ENCODE measurements at regions not wholly inside any gene's neighbourhood (a gene's known extent, or its start where the extent isn't known, plus 50 kb on each side); places are given as distances from the start of the nearest gene placed in this dataset.

GRCh38 chr14:40318211-40318719 lies 886.0 kb upstream of the FBXO33 start:
- Mint-ChIP-seq H3K9me3 (peaks cover 23% of the 10 kb centered on the region), H3K4me1 (ENCODE audit: low read depth) (no peaks in the 10 kb centered on the region), H3K36me3 (ENCODE audit: low read depth) (no peaks in the 10 kb centered on the region), H3K4me3 (no peak overlapping the region), H3K27me3 (ENCODE audit: low read depth) (no peaks in the 10 kb centered on the region), H3K27ac (no peak overlapping the region)
- no peak for DNase-seq (ENCODE audit: low spot score)

DNA sequence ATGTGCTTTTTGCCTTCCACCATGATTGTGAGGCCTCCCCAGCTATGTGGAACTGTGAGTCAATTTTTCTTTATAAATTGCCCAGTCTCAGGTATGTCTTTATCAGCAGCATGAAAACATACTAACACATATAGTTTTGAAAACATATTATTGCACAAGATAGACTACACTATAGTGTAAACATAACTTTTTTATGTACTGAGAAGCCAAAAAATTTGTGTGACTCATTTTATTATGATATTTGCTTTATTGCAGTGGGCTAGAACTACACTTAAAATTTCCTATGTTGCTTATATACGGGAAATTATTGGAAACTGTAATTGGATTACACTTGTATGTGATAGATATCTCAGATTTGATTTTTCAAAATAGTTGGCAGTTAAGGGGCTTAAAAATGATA lies 885.5 kb upstream of the FBXO33 start:
- no peaks in the 10 kb centered on the region for H3K4me1 Mint-ChIP-seq (ENCODE audit: low read depth)

GRCh38 chr14:40312296-40312695 lies 880.1 kb upstream of the FBXO33 start:
- Mint-ChIP-seq H3K36me3 (ENCODE audit: low read depth) (no peaks in the 10 kb centered on the region), H3K27ac (no peak overlapping the region), H3K27me3 (ENCODE audit: low read depth) (no peaks in the 10 kb centered on the region), H3K4me3 (no peak overlapping the region), H3K9me3 (peaks cover 20% of the 10 kb centered on the region), H3K4me1 (ENCODE audit: low read depth) (no peaks in the 10 kb centered on the region)
- DNase-seq (ENCODE audit: low spot score) = no peak

More for the DNA sequence above, 885.5 kb upstream of the FBXO33 start:
- Mint-ChIP-seq H3K9me3 (peaks cover 23% of the 10 kb centered on the region), H3K4me3 (no peak overlapping the region), H3K27ac (no peak overlapping the region), H3K27me3 (ENCODE audit: low read depth) (no peaks in the 10 kb centered on the region), H3K36me3 (ENCODE audit: low read depth) (no peaks in the 10 kb centered on the region)
- no peak for DNase-seq (ENCODE audit: low spot score)

DNA sequence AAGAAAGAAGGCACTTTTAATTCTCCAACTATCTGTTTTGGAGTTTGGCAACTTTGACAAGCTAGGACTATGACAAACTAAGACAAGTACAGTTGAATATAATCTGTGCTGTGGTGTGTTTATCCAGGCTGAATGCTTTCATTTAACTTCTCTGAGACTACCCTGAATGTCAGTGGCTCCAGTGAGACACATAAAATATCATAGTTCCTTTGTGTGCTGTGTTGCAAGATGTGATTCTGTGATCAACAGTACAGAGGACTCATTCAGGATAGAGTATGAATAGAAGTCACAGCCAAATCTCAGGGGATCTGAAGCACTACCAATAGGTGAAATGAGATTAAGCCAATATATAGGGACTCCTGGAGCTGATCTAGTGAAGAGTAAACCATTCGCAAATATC lies 876.9 kb upstream of the FBXO33 start:
- H3K4me1 Mint-ChIP-seq (ENCODE audit: low read depth) = no peaks in the 10 kb centered on the region
- no peak overlapping the region for H3K27ac Mint-ChIP-seq
- H3K4me3 Mint-ChIP-seq = no peak overlapping the region
- DNase-seq (ENCODE audit: low spot score) = no peak
- H3K9me3 Mint-ChIP-seq = peaks cover 22% of the 10 kb centered on the region
- no peaks in the 10 kb centered on the region for H3K36me3 Mint-ChIP-seq (ENCODE audit: low read depth)
- no peaks in the 10 kb centered on the region for H3K27me3 Mint-ChIP-seq (ENCODE audit: low read depth)

DNA sequence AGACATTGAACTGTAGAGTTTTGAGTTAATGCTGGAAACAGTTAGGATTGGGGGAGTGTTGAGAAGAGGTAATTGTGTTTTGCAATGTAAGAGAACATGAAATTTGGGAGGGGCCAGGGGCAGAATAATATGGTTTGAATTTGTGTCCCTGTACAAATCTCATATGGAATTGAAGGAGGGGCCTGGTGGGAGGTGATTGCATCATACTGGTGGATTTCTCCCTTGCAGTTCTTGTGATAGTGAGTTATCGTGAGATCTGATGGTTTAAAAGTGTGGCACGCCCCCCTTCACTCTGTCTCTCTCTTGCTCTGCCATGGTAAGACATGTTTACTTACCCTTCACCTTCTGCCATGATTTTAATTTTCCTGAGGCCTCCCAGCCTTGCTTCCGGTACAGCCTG lies 876.0 kb upstream of the FBXO33 start:
- no peaks in the 10 kb centered on the region for H3K36me3 Mint-ChIP-seq (ENCODE audit: low read depth)
- no peaks in the 10 kb centered on the region for H3K27me3 Mint-ChIP-seq (ENCODE audit: low read depth)
- no peak for DNase-seq (ENCODE audit: low spot score)
- no peaks in the 10 kb centered on the region for H3K4me1 Mint-ChIP-seq (ENCODE audit: low read depth)
- no peak overlapping the region for H3K27ac Mint-ChIP-seq
- peaks cover 22% of the 10 kb centered on the region for H3K9me3 Mint-ChIP-seq
- H3K4me3 Mint-ChIP-seq = no peak overlapping the region

DNA sequence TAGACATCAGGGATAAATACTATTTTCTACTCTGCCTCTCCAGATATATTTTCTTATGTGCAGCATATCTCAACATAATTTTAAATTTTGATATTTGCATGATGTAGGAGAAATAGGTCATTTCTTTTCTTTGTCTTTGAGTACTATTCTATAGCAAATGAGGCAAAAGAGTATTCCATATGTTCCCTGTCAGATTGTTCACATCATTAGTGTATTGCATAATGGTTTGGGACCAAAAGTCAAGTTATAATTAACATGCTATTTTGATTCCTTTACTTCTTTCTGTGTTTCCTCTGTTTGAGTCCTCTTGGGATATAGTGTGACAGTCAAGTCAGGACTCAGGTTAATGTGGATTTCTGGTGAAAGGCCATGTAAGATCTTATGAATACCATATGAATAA lies 864.6 kb upstream of the FBXO33 start:
- no peak for DNase-seq (ENCODE audit: low spot score)
- Mint-ChIP-seq H3K4me1 (ENCODE audit: low read depth) (no peaks in the 10 kb centered on the region), H3K27ac (no peak overlapping the region), H3K27me3 (ENCODE audit: low read depth) (no peaks in the 10 kb centered on the region), H3K4me3 (no peak overlapping the region), H3K36me3 (ENCODE audit: low read depth) (no peaks in the 10 kb centered on the region), H3K9me3 (peaks cover 45% of the 10 kb centered on the region)

DNA sequence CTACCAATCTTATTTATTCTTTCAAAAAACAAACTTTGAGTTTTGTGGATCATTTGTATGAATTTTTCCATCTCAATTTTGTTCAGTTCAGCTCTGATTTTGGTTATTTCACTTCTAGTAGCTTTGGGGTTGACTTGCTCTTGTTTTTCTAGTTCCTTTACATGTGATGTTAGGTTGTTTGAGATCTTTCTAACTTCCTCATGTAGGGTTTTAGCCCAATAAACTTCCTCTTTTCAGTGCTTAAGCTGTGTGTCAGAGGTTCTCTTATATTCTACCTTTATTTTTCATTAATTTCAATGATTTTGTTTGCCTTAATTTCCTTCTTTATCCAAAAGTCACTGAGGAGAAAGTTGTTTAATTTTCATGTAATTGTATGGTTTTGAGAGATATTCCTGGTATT lies 860.4 kb upstream of the FBXO33 start:
- DNase-seq (ENCODE audit: low spot score) = no peak
- H3K27ac Mint-ChIP-seq = no peak overlapping the region
- peaks cover 56% of the 10 kb centered on the region for H3K9me3 Mint-ChIP-seq
- H3K27me3 Mint-ChIP-seq (ENCODE audit: low read depth) = no peaks in the 10 kb centered on the region
- no peaks in the 10 kb centered on the region for H3K36me3 Mint-ChIP-seq (ENCODE audit: low read depth)
- no peak overlapping the region for H3K4me3 Mint-ChIP-seq
- H3K4me1 Mint-ChIP-seq (ENCODE audit: low read depth) = no peaks in the 10 kb centered on the region

- Mint-ChIP-seq H3K4me1 (ENCODE audit: low read depth) (no peaks in the 10 kb centered on the region), H3K36me3 (ENCODE audit: low read depth) (no peaks in the 10 kb centered on the region)
Measured at GRCh38 chr14:40282196-40282595, 850.0 kb upstream of the FBXO33 start.

GRCh38 chr14:40280652-40281051 lies 848.4 kb upstream of the FBXO33 start:
- Mint-ChIP-seq H3K9me3 (peaks cover 38% of the 10 kb centered on the region), H3K27me3 (ENCODE audit: low read depth) (no peaks in the 10 kb centered on the region), H3K4me3 (no peak overlapping the region), H3K36me3 (ENCODE audit: low read depth) (no peaks in the 10 kb centered on the region), H3K4me1 (ENCODE audit: low read depth) (no peaks in the 10 kb centered on the region), H3K27ac (no peak overlapping the region)
- DNase-seq (ENCODE audit: low spot score) = no peak

More at GRCh38 chr14:40282196-40282595, 850.0 kb upstream of the FBXO33 start:
- no peak overlapping the region for H3K4me3 Mint-ChIP-seq
- H3K27me3 Mint-ChIP-seq (ENCODE audit: low read depth) = no peaks in the 10 kb centered on the region
- H3K27ac Mint-ChIP-seq = no peak overlapping the region
- H3K9me3 Mint-ChIP-seq = peaks cover 31% of the 10 kb centered on the region
- no peak for DNase-seq (ENCODE audit: low spot score)

GRCh38 chr14:40273417-40273816 lies 841.2 kb upstream of the FBXO33 start:
- Mint-ChIP-seq H3K27ac (no peak overlapping the region), H3K27me3 (ENCODE audit: low read depth) (no peaks in the 10 kb centered on the region), H3K9me3 (peaks cover 19% of the 10 kb centered on the region), H3K4me3 (no peak overlapping the region), H3K4me1 (ENCODE audit: low read depth) (no peaks in the 10 kb centered on the region), H3K36me3 (ENCODE audit: low read depth) (no peaks in the 10 kb centered on the region)
- no peak for DNase-seq (ENCODE audit: low spot score)

DNA sequence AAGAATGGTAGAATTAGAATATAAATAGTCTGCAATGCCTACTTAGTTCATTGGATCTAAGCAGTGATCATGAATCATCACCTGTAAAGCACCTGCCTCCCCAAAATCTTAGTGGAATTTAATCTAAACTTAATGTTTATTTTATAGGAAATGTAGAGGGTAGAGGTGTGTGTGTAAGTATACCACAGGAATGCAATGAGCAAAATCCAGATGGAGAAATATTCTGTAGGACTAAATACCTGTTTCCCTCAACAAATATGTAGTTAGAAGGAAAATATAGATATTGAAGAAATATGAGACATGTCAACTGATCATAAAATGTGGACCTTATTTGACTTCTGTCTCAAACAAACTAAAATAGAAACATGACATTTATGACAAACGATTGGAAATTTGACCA lies 839.2 kb upstream of the FBXO33 start:
- H3K27me3 Mint-ChIP-seq (ENCODE audit: low read depth) = no peaks in the 10 kb centered on the region
- H3K4me1 Mint-ChIP-seq (ENCODE audit: low read depth) = no peaks in the 10 kb centered on the region
- no peaks in the 10 kb centered on the region for H3K36me3 Mint-ChIP-seq (ENCODE audit: low read depth)
- no peak overlapping the region for H3K27ac Mint-ChIP-seq
- DNase-seq (ENCODE audit: low spot score) = no peak
- peaks cover 12% of the 10 kb centered on the region for H3K9me3 Mint-ChIP-seq
- H3K4me3 Mint-ChIP-seq = no peak overlapping the region

DNA sequence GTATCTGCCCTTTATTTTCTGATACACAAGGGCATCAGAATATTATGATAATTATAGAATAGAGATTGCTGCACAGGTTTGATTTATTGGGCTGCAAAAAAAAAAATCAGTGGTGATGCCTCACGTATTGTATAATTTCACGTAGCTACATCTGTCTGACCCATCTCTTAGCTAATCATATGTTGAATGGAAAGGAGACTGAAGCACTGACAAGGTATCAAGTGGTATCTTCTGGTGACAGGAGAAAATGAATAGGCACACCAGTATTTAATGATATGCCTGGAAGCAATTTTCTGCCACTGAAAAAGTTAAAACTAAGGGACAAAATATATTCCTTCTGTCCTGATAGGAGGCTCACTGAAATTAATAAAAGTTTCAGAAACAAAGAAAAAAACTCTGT lies 837.2 kb upstream of the FBXO33 start:
- Mint-ChIP-seq H3K9me3 (peaks cover 7% of the 10 kb centered on the region), H3K27me3 (ENCODE audit: low read depth) (no peaks in the 10 kb centered on the region), H3K36me3 (ENCODE audit: low read depth) (no peaks in the 10 kb centered on the region), H3K27ac (no peak overlapping the region), H3K4me1 (ENCODE audit: low read depth) (no peaks in the 10 kb centered on the region), H3K4me3 (no peak overlapping the region)
- no peak for DNase-seq (ENCODE audit: low spot score)

- Mint-ChIP-seq H3K9me3 (peaks cover 7% of the 10 kb centered on the region), H3K36me3 (ENCODE audit: low read depth) (no peaks in the 10 kb centered on the region), H3K27me3 (ENCODE audit: low read depth) (no peaks in the 10 kb centered on the region), H3K4me1 (ENCODE audit: low read depth) (no peaks in the 10 kb centered on the region), H3K27ac (no peak overlapping the region), H3K4me3 (no peak overlapping the region)
- DNase-seq (ENCODE audit: low spot score) = no peak
Measured at GRCh38 chr14:40268236-40268635, 836.0 kb upstream of the FBXO33 start.

GRCh38 chr14:40265096-40265495 lies 832.9 kb upstream of the FBXO33 start:
- Mint-ChIP-seq H3K36me3 (ENCODE audit: low read depth) (no peaks in the 10 kb centered on the region), H3K9me3 (peaks cover 13% of the 10 kb centered on the region), H3K27ac (no peak overlapping the region), H3K27me3 (ENCODE audit: low read depth) (no peaks in the 10 kb centered on the region), H3K4me3 (no peak overlapping the region), H3K4me1 (ENCODE audit: low read depth) (no peaks in the 10 kb centered on the region)
- DNase-seq (ENCODE audit: low spot score) = no peak

GRCh38 chr14:40252817-40253447 lies 820.7 kb upstream of the FBXO33 start:
- Mint-ChIP-seq H3K9me3 (peaks cover 4% of the 10 kb centered on the region), H3K27me3 (ENCODE audit: low read depth) (no peaks in the 10 kb centered on the region), H3K27ac (no peak overlapping the region)

More at GRCh38 chr14:40252817-40253447, 820.7 kb upstream of the FBXO33 start:
- Mint-ChIP-seq H3K36me3 (ENCODE audit: low read depth) (no peaks in the 10 kb centered on the region), H3K4me1 (ENCODE audit: low read depth) (no peaks in the 10 kb centered on the region), H3K4me3 (no peak overlapping the region)
- DNase-seq (ENCODE audit: low spot score) = no peak
